ENCODE measurements at regions not wholly inside any gene's neighbourhood (a gene's known extent, or its start where the extent isn't known, plus 50 kb on each side); places are given as distances from the start of the nearest gene placed in this dataset.

GRCh38 chr3:94978084-94978483 is 915.2 kb downstream of the NSUN3 start:
- H3K9me3 ChIP-seq (ENCODE audit: control insufficient read depth, low read length): no peaks in the 10 kb centered on the region
- TF ChIP-seq CTCF (IDR thresholded peaks at IDR 0.05): no peak

DNA sequence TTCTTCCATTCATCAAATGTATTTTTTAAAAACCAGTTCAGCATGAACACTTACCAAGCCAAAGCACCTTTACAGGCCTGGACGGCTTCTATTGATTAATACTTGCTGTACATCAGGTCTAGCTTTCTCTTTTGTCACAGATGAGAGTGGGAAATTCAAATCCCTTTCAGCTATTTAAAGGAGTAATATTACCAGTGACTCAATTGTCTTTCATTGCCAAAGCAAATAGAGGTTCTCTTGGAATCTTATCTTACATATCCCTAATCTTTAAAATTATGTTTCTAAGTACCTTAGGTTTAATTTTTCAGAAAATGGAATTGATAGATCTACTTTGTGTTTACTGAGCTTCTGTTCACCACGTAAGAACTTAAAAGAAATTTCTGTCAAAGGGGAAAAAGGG is 922.9 kb downstream of the NSUN3 start:
- no peaks in the 10 kb centered on the region for H3K79me2 ChIP-seq
- no peak for TF ChIP-seq CTCF (IDR thresholded peaks at IDR 0.05)
- no peak overlapping the region for H3K4me3 ChIP-seq (ENCODE audit: low read depth, low read length)

More at GRCh38 chr3:94978084-94978483, 915.2 kb downstream of the NSUN3 start:
- Histone ChIP-seq H3K9ac (no peak overlapping the region), H3K4me3 (ENCODE audit: low read depth, low read length) (no peak overlapping the region), H2AFZ (no peak overlapping the region), H3K79me2 (no peaks in the 10 kb centered on the region), H3K27me3 (ENCODE audit: control insufficient read depth, insufficient read depth, low read length) (no peaks in the 10 kb centered on the region), H3K27ac (no peak overlapping the region), H3K4me1 (no peaks in the 10 kb centered on the region), H3K36me3 (ENCODE audit: control insufficient read depth, insufficient read depth, low read length) (no peaks in the 10 kb centered on the region), H3K4me2 (ENCODE audit: low read length) (no peak overlapping the region)

DNA sequence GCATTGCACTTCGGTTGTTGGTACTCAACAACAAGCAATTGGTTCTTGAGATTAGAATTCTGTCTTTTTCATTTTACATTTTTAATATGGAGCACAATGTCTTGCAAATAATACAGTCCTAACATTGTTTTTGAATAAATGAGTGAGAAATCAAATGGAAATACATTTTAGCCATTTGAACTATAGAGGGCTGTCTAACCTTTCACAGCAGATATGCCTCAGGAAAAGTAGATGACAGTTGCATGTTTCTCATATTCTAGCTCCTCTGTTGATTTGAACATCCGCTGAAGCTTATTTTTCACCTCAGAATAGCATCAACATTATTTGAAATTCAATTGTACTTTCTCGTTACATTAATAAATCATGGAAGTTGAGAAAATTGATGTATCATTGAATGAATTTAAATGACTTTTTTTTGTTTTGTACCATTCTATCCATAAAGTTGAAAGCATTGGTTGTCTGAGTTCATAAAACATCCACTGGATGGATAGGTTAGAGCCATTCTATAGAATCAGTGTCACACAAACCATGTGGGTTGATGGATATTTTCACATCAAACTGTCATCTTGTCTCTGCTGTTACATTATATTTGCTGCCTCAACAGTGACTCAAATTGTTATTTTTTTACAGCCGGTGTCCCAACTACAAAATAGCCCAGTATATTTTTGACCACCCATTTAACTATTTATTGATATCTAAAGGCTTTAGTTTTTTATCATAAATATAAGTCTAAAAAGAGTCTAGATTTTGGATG is 928.3 kb downstream of the NSUN3 start:
- Histone ChIP-seq H3K4me2 (ENCODE audit: low read length) (no peak overlapping the region), H3K9me3 (ENCODE audit: control insufficient read depth, low read length) (no peaks in the 10 kb centered on the region), H3K4me1 (no peaks in the 10 kb centered on the region), H3K79me2 (no peaks in the 10 kb centered on the region), H3K4me3 (ENCODE audit: low read depth, low read length) (no peak overlapping the region), H3K27ac (no peak overlapping the region), H2AFZ (no peak overlapping the region), H3K27me3 (ENCODE audit: control insufficient read depth, insufficient read depth, low read length) (no peaks in the 10 kb centered on the region), H3K9ac (no peak overlapping the region), H3K36me3 (ENCODE audit: control insufficient read depth, insufficient read depth, low read length) (no peaks in the 10 kb centered on the region)
- no peak for TF ChIP-seq CTCF (IDR thresholded peaks at IDR 0.05)

More for the DNA sequence above, 922.9 kb downstream of the NSUN3 start:
- Histone ChIP-seq H3K9me3 (ENCODE audit: control insufficient read depth, low read length) (no peaks in the 10 kb centered on the region), H3K4me2 (ENCODE audit: low read length) (no peak overlapping the region), H3K27ac (no peak overlapping the region), H3K36me3 (ENCODE audit: control insufficient read depth, insufficient read depth, low read length) (no peaks in the 10 kb centered on the region), H3K4me1 (no peaks in the 10 kb centered on the region), H2AFZ (no peak overlapping the region), H3K9ac (no peak overlapping the region), H3K27me3 (ENCODE audit: control insufficient read depth, insufficient read depth, low read length) (no peaks in the 10 kb centered on the region)

- Histone ChIP-seq H3K27me3 (ENCODE audit: control insufficient read depth, insufficient read depth, low read length) (no peaks in the 10 kb centered on the region), H3K27ac (no peak overlapping the region), H3K79me2 (no peaks in the 10 kb centered on the region), H3K4me1 (no peaks in the 10 kb centered on the region), H3K4me3 (ENCODE audit: low read depth, low read length) (no peak overlapping the region), H3K36me3 (ENCODE audit: control insufficient read depth, insufficient read depth, low read length) (no peaks in the 10 kb centered on the region), H2AFZ (no peak overlapping the region), H3K9me3 (ENCODE audit: control insufficient read depth, low read length) (no peaks in the 10 kb centered on the region), H3K4me2 (ENCODE audit: low read length) (no peak overlapping the region), H3K9ac (no peak overlapping the region)
- TF ChIP-seq CTCF (IDR thresholded peaks at IDR 0.05): no peak
Measured at GRCh38 chr3:94996743-94997142, 933.9 kb downstream of the NSUN3 start.

All from parathyroid adenoma (tissue), 2 donors.